RPMI8226 (cell line): ENCODE measurements at regions not wholly inside any gene's neighbourhood (a gene's known extent, or its start where the extent isn't known, plus 50 kb on each side); places are given as distances from the start of the nearest gene placed in this dataset.
"Not testable (repeated sequence)": the region's sequence is repeated elsewhere in the genome, so short reads cannot be mapped to it uniquely, and the experiment has no call there.

Source experiments
- DNase-seq: peaks from one replicate; pipeline ENCODE4 v3.0.0-alpha.2; 2015

DNA sequence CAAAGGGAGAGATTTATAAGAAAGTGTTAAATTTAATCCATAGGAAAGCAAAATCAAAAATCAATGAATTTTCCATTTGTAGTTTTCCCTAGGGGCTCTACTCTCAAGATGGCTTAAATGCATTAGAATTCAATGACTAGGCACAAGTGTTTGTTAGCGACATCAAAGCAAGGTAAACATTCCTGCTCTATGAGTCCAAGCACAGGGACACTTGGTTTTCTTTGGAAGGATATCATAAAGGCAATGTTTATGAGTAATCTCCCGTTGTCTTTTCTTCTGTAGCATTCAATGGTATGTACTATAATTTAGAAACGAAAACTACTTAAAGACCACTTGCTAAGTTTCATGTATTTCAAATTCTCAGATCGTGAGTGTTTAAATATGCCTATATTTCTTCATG lies 54.8 kb upstream of the ZNF717 start:
- DNase-seq, result not testable (repeated sequence)

DNA sequence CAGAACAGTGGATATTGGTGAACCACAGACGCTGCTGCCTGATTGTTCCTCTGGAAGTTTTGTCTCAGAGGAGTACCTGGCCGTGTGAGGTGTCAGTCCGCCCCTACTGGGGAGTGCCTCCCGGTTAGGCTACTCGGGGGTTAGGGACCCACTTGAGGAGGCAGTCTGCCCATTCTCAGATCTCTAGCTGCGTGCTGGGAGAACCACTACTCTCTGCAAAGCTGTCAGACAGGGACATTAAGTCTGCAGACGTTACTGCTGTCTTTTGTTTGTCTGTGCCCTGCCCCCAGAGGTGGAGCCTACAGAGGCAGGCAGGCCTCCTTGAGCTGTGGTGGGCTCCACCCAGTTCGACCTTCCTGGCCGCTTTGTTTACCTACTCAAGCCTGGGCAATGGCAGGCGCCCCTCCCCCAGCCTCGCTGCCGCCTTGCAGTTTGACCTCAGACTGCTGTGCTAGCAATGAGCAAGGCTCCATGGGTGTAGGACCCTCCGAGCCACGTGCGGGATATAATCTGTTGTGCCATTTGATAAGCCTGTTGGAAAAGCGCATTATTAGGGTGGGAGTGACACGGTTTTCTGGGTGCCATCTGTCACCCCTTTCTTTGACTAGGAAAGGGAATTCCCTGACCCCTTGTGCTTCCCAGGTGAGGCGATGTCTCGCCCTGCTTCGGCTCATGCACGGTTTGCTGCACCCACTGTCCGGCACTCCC lies 65.1 kb upstream of the ZNF717 start:
- DNase-seq, result not testable (repeated sequence)

GRCh38 chr3:75863130-75863529 lies 77.8 kb upstream of the ZNF717 start:
- DNase-seq, result no peak

GRCh38 chr3:75863878-75864277 lies 78.5 kb upstream of the ZNF717 start:
- DNase-seq, result no peak

DNA sequence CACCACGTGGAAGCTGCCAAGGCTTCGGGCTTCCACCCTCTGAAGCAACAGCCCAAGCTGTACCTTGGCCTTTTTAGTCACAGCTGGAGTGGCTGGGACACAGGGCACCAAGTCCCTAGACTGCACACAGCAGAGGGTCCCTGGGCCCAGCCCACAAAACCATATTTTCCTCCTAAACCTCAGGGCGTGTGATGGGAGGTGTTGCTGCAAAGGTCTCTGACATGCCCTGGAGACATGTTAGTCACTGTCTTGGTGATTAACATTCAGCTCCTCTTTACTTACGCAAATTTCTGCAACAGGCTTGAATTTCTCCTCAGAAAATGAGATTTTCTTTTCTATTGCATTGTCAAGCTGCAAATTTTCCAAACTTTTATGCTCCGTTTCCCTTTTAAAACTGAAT lies 98.4 kb upstream of the ZNF717 start:
- not testable (repeated sequence) for DNase-seq

- no peak for DNase-seq
Observed at GRCh38 chr3:75886971-75887526, 101.7 kb upstream of the ZNF717 start.

DNA sequence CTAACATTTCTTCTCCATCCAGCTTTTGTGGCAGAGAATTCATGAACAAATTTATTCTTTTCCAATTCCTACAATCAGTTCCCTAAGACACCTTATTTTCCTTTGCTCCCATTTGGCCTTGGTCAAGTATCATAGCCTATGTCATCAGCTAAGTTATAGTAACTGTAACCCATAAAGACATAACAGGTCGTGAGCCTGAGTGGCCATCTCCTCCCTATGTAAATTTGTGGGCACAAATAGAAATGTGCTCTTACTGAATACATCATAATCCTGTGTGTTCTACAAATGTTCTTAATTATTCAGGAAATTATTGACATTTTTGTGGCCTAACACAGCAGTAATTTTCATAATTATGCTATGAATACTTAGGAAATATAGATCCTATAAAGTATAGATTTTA lies 108.9 kb upstream of the ZNF717 start:
- DNase-seq, result no peak

GRCh38 chr3:75896265-75896664 lies 110.9 kb upstream of the ZNF717 start:
- DNase-seq, result no peak

DNA sequence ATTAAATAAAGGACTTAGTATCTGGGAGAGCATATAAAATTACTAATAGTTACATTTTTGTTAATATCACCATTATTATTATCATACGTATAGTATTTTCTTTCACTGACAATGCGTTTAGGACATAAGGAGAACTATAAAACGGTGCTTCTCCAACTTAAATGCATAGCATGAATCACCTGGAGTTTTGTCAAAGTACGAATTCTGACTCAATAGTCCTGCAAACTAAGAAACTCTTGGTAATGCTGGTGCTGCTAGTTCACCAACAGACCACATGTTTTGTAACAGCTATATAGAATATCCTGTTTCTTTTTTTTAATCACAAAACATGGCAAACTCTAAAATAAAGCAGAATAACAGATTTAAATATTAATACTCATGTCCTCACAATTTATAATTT lies 116.1 kb upstream of the ZNF717 start:
- DNase-seq, result not testable (repeated sequence)

GRCh38 chr3:75906555-75907112 lies 121.3 kb upstream of the ZNF717 start:
- no peak for DNase-seq

DNA sequence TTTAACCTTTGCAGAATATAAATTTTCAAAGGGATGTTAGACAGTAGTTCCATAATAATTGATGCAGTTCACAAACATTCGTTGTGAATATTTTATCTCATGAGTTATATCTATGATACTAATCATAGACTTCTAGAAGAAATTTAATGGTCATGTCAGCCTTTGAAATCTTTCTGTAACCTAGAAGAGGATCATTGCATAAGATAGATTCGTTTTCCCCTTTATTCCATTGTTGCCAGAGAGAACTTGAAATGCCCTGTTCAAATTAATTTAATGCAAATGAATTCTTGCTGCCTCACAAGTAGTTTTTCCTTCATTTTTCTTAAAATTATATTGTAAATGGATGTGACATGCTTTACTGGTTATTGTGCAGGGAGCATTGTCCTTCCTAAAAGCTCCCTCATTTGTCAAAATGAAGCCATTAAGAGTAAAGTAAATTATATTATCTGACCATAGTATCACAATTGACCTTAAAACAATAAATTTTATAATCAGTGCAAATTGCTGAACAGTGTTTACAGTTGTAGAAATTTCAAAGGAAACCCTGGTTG lies 128.5 kb upstream of the ZNF717 start:
- no peak for DNase-seq

GRCh38 chr3:75914741-75915140 lies 129.4 kb upstream of the ZNF717 start:
- DNase-seq, result not testable (repeated sequence)

DNA sequence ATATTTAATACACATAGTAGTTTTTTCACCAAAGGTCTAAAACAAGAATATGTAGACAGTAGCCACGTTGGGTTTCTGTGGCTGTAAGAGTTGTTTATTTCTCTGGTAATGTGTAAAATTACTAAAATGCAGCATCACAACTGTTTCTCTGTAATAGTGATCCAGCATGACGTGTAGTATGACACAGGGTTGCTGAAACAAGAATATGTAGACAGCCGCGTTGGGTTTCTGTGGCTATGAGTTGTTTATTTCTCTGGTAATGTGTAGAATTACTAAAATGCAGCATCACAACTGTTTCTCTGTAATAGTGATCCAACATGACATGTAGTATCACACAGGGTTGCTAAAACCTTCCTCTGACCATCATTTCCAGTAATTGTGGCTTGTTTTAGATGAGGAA lies 153.6 kb upstream of the ZNF717 start:
- no peak for DNase-seq

- no peak for DNase-seq
Observed at GRCh38 chr3:75951941-75952340, 166.6 kb upstream of the ZNF717 start.

- not testable (repeated sequence) for DNase-seq
Observed at GRCh38 chr3:75960031-75960430, 174.7 kb upstream of the ZNF717 start.

DNA sequence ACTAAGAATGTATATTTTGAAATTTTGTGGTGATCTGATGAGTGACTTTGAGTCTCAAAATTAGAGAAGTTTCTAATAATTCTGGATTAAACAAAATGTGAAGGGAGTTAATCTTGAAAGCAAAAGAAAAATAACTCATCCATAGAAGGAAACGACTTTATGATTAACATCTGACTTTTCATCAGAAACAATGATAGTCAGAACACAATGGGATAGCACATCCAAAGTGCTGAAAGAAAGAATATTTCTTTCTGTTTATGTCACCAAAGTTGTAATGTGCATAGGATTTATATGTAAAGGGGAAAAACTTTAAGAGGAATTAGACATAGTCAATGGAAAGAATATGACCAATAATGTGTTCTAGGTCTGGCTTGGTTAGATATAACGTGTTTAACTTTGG lies 176.7 kb upstream of the ZNF717 start:
- DNase-seq, result not testable (repeated sequence)

GRCh38 chr3:75967071-75967470 lies 181.7 kb upstream of the ZNF717 start:
- no peak for DNase-seq

GRCh38 chr3:75978686-75979085 lies 193.3 kb upstream of the ZNF717 start:
- DNase-seq, result no peak

- DNase-seq, result no peak
Observed at GRCh38 chr3:75981401-75981800, 196.1 kb upstream of the ZNF717 start.

DNA sequence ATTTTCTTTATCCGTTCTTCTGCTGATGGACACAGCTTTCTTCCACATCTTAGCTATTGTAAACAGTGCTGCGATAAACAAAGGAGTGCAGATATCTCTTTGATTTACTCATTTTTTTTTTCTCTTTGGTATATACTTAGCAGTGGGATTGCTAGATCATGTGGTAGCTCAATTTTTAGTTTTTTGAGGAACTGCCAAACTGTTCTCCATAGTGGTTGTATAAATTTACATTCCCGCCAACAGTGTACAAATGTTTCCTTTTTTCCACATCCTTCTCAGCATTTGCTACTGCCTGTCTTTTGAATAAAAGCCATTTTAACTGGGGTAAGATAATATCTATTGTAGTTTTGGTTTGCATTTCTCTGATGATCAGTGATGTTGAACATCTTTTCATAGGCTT lies 196.8 kb upstream of the ZNF717 start:
- DNase-seq, result no peak

DNA sequence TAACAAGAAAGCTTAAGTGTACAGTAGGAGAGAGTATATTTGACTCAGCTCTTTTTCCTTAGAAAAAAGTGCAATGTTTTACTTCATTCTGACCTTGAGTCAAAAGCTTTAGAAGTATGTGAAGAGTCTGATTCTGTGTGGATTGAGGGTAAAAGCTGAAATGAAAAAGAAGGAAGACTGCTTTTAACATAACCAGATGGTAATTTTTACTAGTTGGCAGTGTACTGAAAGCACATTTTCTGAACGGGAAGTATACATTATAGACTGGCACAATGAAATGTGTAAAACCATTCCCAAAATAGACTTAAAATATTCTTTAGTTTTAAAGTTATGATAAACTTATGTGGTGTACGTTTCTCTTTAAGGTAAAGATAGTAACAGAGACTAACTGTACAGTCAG lies 197.8 kb upstream of the ZNF717 start:
- no peak for DNase-seq

GRCh38 chr3:75983609-75984290 lies 198.4 kb upstream of the ZNF717 start:
- no peak for DNase-seq

GRCh38 chr3:75985432-75985831 lies 200.1 kb upstream of the ZNF717 start:
- DNase-seq, result no peak

- DNase-seq, result no peak
Observed at GRCh38 chr3:76010252-76010651, 224.9 kb upstream of the ZNF717 start.
